CD4-positive, alpha-beta T cell treated with Interleukin-4 for 4 hours (primary cell): ENCODE measurements at regions not wholly inside any gene's neighbourhood (a gene's known extent, or its start where the extent isn't known, plus 50 kb on each side); places are given as distances from the start of the nearest gene placed in this dataset.
"Not testable (repeated sequence)": the region's sequence is repeated elsewhere in the genome, so short reads cannot be mapped to it uniquely, and the experiment has no call there.

ENCODE experiments used
- DNase-seq: peaks from one replicate; pipeline ENCODE4 v3.0.0-alpha.2; 2020

DNA sequence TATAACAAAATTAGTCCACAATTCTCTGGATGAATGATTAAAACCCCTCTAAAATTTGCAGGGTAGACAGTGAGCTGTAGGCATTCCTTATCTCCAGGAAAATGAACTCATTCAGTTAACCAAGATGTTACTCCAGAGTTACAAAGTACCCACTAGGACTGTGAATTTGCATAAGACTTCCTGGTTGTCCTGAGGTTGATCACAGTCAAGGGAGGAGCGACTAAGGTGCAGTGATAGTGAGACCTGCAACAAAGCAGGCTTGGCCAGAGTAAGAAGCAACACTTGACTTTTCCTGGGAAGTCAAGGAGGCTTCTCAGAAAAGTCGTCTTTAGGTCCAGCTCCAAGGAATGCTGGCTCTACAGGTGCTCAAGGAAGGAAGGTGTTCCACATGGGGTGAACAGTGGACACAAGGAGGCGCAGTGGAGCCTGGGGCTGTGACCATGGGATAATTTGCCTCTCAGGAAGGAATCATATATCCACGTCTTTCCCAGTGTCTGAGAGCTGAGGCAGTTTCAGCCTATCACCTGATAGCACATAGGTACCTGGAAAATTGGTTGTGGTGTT is 821.1 kb upstream of the EEF2KMT start:
- no peak for DNase-seq

DNA sequence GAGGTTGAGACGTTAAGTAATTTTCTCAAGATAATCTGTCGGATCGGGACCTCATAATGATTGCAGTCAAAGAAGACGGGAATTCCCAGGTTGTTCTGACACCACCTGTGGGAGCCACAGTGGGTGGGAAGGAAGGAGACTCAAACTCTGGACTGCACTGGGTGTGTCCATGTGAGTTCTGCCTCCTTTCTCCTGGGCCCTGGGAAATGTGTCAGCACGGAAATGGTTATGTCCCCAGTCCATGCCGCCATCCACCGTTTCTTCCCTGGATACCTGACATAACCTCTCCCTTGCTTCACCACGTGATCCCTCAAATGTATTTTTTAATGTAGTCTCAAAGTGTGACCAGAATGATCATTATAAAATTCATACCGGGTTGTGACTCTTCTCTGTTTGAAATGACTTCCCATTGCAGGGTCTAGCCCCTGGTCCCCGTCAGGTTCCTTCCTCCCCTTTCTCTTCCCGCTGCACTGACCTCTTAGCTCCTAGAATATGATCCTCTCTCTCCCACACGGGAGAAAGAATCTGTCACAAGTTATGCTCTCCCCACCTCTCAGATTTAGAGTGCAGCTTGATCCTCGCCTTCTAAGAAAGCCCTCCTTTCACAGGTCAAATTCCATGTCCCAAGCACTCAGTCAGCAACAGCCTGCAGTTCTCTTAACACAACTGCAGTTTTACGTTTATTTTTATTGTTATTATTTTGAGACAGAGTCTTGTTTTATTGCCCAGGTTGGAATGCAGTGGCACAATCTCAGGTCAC is 820.0 kb upstream of the EEF2KMT start:
- no peak for DNase-seq

- DNase-seq = no peak
Measured at GRCh38 chr16:5916711-5917191, 819.2 kb upstream of the EEF2KMT start.

DNA sequence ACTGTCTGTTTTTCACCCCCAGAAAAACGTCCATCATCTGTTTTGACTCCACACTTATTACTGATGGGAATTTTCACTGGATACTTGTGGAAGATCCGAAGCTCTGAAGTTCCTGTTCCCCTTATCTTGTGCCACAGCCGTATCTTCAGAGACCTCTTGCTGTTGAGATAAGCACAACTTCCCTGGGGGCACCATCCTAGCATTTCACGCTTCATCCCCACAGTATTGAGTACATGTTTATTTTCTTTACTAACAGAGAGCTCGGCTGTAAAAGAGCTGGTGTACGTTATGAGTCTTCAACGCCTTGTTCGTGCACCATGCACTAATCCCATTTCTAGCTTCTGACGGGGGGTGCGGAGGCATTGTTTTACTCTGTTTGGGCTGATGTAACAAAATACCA is 813.6 kb upstream of the EEF2KMT start:
- DNase-seq = no peak

- DNase-seq = not testable (repeated sequence)
Measured at GRCh38 chr16:5909556-5909955, 812.0 kb upstream of the EEF2KMT start.

DNA sequence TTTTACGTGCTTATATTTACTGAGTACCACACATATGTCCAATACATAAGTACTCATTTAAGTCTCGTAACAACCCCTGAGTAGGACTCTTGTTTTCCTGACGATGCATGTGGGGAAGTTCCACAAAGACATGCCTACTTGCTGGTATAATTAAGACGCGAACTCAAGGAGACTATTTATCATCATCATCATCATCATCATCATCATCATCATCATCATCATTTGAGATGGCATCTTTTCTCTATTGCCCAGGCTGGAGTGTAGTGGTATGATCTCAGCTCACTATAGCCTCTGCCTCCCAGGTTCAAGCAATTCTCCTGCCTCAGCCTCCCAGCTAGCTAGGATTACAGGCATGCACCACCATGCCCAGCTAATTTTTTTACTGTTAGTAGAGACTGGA is 809.9 kb upstream of the EEF2KMT start:
- no peak for DNase-seq

DNA sequence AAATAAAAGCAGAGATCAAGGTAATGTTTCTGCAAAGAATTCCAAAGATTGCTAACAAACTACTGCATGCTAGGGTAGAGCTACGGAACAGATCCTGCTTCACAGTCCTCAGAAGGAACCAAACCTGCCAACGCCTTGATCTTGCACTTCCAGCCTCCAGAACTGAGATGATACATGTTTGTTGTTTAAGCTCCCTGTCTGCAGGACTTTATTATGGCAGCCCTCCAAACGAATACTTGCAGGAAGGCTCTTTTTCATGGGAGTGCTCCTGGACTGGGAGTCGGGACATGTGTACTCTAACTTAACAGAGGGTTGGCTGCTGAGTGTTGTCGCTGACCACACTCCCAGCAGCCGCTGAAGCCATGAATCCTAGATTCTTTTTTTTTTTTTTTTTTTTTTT is 808.8 kb upstream of the EEF2KMT start:
- no peak for DNase-seq

DNA sequence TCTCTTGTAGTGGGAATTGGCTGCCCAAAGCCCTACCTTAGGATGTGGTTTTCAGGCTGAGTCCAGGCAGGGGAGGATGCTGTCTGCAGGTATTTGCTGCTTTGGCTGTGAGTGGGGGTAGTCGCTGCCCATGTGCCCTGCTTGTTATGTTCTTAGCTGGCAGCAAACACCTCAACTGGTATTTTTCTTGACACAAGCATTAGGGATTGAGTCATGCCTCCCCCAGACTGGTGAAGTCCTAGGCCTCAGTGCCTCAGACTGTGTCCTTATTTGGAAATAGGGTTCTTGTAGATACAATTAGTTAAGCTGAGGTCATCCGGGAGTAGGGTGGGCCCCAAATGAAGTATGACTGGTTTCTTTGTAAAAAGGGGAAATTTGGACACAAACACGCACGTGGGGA is 808.3 kb upstream of the EEF2KMT start:
- DNase-seq = no peak

GRCh38 chr16:5903832-5904231 is 806.2 kb upstream of the EEF2KMT start:
- no peak for DNase-seq

DNA sequence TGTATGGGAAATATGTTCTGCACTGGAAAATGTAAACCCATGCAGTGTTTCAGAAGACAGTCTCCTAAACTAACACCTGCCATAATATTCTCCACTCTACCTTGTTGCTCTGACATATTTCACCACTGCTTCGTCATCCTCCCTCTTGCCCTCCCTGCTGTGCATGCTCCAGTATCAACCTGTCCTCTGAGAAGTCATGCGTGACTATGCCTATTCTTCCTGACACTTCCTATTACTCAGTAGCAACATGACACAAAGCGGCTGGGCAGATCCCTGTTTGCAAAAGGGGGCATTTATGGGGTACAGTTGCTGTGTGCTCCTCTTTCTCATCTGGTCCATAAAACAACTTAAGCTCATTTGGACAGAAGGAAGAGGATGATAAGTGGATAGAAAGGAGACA is 805.6 kb upstream of the EEF2KMT start:
- no peak for DNase-seq

DNA sequence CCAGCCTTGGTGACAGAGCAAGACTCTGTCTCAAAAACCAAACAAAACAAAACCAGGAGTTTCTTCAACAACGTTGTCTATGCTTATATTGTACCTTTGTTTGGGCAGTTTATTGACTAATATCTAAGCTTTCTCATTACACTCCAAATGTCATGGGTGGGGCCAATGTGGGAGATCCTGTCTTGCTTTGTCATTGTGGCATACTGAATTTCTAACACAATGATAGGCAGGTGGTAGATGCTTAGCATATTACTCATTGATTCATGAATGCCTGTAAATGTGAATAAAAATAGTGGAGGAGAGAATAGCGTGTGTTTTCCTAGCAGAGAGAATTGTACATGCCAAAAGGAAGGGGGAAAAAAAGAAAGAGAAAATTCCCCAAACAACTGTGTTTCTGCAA is 802.5 kb upstream of the EEF2KMT start:
- DNase-seq = no peak

DNA sequence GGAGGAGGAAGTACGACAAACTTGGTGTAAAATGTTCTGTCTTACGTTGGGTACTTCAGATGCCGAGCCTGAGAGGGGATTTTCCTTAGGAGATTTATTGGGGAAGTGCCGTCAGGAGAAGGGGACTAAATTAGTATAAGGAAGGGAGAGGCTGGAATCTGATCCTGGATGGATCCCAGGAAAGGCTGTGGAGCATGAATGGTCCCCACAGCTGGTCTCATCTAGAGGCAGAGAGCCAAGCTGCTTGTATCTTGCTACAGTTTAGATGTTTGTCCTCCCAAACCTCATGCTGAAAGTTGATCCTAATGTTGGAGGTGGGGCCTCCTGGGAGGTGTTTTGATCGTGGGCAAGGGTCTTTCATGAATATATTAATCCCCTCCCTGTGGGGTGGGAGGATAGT is 798.4 kb upstream of the EEF2KMT start:
- DNase-seq = no peak

GRCh38 chr16:5895137-5895536 is 797.5 kb upstream of the EEF2KMT start:
- no peak for DNase-seq

DNA sequence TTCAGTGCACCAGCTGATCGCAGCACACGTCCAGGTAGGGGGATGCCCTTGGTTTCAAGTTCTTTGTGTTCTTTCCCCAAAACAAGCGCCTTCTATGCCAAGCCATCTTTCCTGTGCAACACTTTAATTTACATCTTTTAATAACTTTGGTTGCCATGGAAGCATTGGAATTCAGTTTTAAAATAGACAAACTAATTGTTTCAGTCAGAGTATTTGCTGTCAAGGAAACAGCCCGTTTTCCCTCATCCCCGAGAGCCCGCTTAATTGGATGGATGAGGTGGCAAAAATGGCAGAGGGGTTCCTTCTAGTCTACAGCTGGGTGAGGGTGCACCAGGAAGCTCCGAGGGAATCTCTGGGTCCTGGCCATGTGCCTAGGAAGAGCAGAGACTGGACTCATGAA is 793.7 kb upstream of the EEF2KMT start:
- no peak for DNase-seq

- DNase-seq = no peak
Measured at GRCh38 chr16:5885521-5885920, 787.9 kb upstream of the EEF2KMT start.

GRCh38 chr16:5884996-5885395 is 787.4 kb upstream of the EEF2KMT start:
- no peak for DNase-seq

DNA sequence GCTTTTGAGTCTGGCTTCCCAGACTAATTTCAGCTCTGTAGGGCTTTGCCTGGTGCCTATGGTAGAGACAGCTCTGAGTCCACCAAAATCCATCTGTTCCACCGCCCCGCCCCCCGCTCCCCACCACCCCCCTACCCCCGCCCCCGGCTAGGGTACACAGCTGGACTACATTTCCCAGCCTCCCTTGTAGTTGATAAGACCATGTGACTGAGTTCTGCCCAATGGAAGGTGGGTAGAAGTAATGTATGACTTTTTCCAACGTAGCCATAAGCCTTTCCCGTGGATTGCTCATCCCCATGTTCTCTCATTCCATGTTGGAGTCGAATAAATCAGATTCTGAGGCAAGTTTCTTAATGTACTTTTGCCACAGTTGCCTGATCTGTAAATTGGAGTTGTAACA is 786.7 kb upstream of the EEF2KMT start:
- DNase-seq = no peak

- no peak for DNase-seq
Measured at GRCh38 chr16:5882087-5882640, 784.6 kb upstream of the EEF2KMT start.

DNA sequence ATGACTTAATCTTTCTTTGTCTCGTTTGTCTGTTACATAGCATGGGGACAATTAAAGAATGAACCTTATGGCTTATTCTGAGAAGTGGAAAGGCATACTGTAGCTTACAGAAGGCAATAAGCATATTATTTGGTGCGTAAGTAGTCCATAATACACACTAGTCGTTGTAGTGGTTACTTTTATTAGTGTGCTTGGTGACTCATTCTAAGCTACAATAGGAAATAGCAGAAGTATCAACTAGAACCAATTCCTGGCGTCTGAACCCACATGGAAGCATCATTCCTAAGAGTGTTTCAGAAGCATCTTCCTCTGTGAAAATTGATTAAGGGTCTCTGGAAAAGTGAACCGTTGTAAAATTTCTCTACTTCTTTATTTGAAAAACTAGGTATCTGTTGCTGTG is 777.8 kb upstream of the EEF2KMT start:
- no peak for DNase-seq

DNA sequence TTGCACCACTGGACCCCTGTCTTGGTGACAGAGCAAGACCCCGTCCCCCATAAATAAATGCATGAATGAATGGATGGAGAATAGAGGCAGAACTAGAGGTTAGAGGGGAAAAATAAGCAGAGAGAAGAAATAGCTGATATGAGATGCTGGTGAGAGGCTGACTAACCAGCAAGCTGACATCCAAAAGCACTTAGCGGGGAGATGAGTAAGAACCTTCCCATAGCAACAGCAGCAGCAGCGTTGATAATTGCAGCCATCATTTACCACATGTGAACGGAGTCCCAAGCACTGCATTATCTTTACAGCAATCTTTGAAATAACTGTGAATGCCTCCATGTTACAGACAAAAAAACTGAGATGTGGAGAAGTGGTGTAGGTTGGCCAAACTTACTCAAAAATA is 777.3 kb upstream of the EEF2KMT start:
- no peak for DNase-seq

DNA sequence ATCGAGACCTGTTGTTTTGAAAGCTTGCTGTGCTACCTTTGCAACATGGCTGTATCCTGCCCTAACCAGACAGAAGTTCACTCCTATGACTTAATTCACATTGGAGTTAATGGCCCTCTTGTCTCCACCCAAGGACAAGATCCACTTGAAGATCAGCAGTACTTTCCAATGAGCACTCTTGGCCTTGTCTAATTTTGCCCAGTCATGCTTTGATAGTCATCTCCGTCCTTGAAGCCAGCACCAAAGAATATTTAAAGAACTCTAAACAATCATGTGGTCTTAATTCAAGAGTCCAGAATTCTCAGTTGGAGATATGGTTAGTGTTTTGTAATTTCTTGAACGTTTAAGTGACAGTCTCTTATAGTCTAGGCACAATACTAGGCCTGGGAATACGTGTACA is 775.6 kb upstream of the EEF2KMT start:
- no peak for DNase-seq

DNA sequence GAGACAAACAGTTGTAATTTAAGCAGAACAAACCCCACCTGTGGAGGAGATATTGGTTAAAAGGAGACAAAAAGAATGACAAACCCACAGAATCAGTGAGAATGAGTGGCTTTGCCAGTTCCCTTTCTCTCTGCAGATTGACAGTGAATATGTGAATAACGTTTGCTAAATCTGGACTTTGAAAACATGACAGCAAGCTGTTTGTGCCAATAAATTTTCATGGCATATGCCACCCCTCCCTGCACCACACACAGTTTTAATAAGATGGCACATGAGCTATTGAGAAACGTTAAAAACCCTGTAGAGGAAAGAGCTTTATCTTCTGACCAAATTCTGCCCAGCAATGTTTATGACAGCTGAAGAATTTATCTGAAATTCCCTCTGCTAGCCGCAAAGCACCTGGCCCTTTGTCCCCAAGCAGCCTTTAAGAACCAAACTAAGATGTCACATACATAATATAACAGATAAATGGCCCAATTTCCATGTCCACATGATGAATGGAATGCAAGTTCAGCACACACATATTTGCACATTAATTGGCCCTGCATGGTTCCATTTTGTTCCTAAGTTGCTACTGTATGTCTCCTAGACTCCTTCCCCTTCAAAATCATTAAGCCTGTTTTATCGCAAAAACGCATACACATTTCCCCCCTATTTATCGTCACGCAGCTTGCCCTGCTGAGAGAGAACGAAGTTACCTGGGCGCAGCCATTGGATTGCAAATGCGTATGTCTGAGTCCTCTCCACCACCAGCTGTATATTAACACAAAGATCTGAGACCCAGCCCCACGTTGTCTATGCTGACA is 773.5 kb upstream of the EEF2KMT start:
- DNase-seq = no peak

DNA sequence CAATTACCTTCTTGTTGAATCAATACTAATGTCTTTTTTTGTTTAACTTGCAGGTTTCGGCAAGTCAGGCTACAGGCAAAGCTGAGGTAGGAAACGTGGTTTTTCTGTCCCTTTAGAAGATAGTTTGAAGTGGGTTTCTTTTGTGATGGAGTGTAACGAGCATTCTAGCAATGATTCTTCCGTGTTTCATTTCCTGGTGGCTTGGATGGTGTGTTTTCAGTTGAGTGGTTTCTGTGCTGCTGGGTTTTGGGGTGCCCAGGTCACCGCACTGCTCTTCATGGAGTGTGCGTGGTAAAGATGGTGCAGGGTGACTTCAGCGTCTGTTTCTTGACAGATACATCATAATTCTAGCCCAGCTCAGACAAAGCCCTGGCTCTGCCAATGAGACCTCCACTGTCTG is 769.7 kb upstream of the EEF2KMT start:
- no peak for DNase-seq

GRCh38 chr16:5865236-5865635 is 767.6 kb upstream of the EEF2KMT start:
- DNase-seq = no peak
